HG03045 (cell line): ENCODE measurements at regions not wholly inside any gene's neighbourhood (a gene's known extent, or its start where the extent isn't known, plus 50 kb on each side); places are given as distances from the start of the nearest gene placed in this dataset.
"Not testable (repeated sequence)": the region's sequence is repeated elsewhere in the genome, so short reads cannot be mapped to it uniquely, and the experiment has no call there.

ENCODE experiments used
- ATAC-seq: cut with Tn5 transposase; IDR thresholded peaks from one replicate; pipeline ENCODE4 v1.9.1; 2021; ENCODE audit warnings: mild to moderate bottlenecking, moderate library complexity; ENCODE audit not compliant: unreplicated experiment

DNA sequence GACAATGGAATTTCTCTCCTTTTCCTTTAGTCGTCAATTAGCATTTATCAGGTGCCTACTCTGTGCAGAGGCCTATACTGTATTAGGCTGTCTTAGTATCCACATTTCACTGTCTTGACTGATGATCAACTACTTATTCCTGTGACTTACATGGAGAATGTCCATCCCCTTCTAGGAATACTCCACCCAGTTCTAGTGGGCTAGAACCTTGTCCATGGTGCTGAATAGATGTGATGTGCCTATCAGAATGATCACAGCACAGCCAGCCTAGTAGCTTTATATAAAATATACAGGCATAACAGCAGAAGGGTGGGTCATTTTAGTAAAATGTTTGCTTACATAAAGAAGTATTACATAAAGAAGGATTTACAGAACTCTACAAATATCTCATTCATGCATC lies 621.4 kb downstream of the PDCD6IP start:
- no peak for ATAC-seq

DNA sequence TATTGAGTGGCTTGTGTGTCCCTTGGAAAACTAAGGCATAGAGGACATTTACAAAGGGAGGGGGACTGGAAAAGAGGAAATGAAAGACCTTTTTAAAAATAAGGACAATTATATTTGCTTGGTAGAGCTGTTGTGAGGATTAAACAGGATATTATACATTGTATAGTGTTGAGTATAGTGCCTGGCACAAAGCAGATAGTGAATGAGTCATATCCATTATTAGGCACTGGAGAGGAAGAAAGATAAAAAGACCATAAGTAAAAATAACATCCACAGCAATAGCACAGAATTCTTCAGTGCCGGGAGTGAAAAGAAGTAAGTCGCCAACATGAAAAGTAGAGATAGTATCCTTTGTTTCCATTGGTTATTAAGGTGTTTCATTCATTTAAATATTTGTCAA lies 623.3 kb downstream of the PDCD6IP start:
- no peak for ATAC-seq

DNA sequence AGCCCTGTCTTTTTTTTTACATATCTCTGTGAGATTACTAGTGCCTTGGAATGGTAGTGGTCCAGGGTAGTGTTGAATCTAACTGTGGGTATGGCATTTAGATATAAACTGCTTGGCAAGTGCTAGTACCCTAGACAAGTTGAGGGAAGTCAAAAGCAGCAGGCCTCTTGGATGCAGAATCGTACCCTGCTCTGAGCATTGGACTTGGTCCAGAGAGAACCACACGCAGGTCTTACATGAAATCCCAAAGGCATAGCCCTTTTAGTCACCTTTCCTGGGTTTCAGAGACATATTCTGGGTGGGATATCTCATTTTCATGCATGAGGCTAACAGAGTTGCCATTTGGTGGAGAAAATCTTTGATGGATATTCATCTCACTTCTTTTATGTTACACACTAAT lies 641.4 kb downstream of the PDCD6IP start:
- no peak for ATAC-seq

GRCh38 chr3:34444137-34444536 lies 645.7 kb downstream of the PDCD6IP start:
- no peak for ATAC-seq

DNA sequence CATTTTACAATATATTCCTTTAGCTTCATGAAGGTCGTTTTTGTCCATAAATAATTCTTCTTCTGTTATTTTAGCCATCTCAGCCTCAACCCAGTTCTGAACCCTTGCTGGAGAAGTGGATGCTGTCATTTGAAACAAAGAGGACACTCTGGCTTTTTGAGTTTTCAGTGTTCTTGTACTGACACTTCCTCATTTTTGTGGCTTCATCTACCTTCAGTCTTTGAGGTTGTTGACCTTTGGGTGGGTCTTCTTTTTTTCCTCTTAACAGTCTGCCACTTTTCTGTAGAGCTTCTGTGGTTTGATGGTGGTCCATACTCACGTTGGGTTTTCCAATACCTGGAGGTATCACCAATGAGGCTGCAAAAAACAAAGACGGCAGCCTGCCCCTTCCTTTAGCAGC lies 650.9 kb downstream of the PDCD6IP start:
- no peak for ATAC-seq

- no peak for ATAC-seq
These were observed 665.0 kb downstream of the PDCD6IP start for GRCh38 chr3:34463414-34463813.

GRCh38 chr3:34464646-34465045 lies 666.2 kb downstream of the PDCD6IP start:
- ATAC-seq: no peak

- ATAC-seq: no peak
These were observed 677.4 kb downstream of the PDCD6IP start for GRCh38 chr3:34475851-34476250.

DNA sequence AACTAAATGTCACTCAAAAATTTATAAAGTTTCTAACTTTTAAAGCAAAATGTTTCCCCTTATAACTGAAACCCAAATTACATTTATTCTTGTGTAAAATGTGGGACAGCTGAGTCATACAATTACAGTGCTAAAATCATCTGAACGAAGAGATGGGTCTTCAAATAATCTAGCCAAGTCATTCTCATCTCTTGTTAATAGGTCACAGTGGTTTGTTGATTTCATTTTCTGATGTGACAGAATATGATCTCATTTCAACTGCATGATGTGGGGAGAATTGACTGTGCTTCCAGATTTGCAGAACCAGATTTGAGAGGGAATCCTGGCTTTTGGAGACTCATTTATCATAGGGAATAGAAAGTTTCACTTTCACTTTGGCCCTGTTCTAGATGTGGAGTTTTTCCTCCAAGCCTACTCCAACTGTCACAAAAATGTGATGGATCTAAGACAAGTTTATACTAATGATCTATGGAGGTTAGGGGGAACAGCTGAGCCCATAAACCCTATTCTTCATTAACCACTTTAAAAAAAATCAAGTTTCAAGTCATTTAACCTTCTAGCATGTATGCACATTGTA lies 685.0 kb downstream of the PDCD6IP start:
- ATAC-seq: no peak

DNA sequence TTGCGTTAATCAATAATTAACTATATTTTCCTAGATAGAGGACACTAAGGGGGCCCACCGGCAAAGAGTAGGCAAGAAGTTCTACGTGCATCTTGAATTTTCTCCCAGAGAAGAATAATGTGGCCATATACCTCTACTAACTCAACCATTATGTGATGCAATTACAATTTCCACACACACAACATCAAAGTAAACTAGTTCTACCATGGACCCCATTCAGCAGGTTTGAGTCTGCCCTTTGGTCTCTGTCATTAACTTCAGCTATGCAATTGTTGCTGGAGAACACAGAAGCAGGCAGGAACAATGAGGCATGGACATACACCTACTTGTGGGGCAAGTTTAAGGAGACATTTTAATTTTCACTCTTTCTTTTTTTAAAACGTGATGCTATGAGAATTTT lies 705.9 kb downstream of the PDCD6IP start:
- ATAC-seq: no peak

- ATAC-seq: no peak
These were observed 706.3 kb downstream of the PDCD6IP start for GRCh38 chr3:34504775-34505174.

GRCh38 chr3:34508732-34509131 lies 710.3 kb downstream of the PDCD6IP start:
- ATAC-seq: no peak

GRCh38 chr3:34511891-34512290 lies 713.5 kb downstream of the PDCD6IP start:
- no peak for ATAC-seq

DNA sequence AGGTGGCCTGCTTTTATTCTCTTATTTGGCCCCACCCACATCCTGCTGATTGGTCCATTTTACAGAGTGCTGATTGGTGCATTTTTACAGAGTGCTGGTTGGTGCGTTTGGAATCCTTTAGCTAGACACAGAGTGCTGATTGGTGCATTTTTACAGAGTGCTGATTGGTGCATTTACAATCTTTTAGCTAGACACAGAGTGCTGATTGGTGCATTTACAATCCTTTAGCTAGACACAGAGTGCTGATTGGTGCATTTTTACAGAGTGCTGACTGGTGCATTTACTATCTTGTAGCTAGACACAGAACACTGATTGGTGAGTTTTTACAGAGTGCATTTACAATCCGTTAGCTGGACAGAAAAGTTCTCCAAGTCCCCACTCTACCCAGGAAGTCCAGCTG lies 720.6 kb downstream of the PDCD6IP start:
- ATAC-seq: not testable (repeated sequence)

- ATAC-seq: no peak
These were observed 732.7 kb downstream of the PDCD6IP start for GRCh38 chr3:34531156-34531555.

DNA sequence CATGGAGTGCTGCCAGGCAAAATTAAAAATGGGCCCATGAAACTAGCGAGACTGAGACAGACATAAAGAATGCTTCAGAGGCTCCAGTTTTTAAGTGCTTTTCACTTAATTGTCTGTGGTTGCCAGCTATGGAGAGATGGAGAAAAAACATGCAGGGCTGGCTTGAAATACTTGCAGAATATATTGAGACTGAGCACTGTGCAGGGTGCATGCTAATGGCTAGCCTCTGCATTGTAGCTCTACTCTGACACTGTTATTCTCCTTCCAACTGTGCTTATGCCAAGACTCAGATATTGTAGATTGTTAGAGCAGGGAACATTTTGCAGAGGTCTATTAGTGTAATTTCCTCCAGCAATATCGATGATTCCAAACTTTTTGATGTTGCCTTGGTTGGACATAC lies 735.0 kb downstream of the PDCD6IP start:
- no peak for ATAC-seq

DNA sequence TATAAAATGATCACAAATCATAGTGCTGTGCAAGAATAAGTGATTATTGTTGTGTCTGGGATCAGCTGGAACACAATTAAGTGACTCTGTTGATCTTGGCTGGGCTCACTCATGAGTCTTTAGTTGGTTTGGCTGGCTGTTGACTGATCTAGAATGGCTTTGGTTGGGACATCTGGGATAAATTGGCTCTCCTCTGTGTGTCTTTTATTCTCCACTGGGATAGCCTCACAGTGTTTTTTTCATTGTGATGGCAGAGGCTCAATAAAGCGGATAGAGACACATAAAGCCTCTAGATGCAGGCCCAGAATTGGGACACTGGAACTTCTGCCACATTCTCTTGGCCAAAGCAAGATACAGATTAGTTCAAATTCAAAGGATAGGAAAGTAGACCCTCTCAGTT lies 735.6 kb downstream of the PDCD6IP start:
- no peak for ATAC-seq

GRCh38 chr3:34544136-34544535 lies 745.7 kb downstream of the PDCD6IP start:
- no peak for ATAC-seq

GRCh38 chr3:34547297-34547920 lies 749.0 kb downstream of the PDCD6IP start:
- no peak for ATAC-seq

GRCh38 chr3:34567266-34567665 lies 768.8 kb downstream of the PDCD6IP start:
- ATAC-seq: no peak

- ATAC-seq: no peak
These were observed 770.3 kb downstream of the PDCD6IP start for GRCh38 chr3:34568766-34569165.

DNA sequence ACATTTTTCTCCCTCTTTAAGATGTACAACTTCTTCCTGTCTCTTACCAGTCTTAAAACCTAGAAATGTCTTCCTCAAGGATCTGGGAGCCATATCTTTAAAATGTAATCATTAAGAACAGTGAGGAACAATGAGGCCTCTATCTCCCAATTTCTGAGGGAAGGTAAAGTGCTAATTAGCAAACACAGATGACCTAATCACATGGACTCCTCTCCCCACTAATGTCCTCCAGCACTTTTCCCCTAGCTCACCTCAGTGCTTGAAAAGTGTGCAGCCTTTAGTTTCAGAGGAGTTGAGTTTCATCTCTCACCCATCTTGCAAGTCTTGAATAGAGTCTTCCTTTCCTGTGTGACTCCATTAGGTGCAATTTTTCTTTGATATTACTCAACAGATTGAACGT lies 771.0 kb downstream of the PDCD6IP start:
- no peak for ATAC-seq
